HG02759 (cell line): ENCODE measurements at regions not wholly inside any gene's neighbourhood (a gene's known extent, or its start where the extent isn't known, plus 50 kb on each side); places are given as distances from the start of the nearest gene placed in this dataset.
"Not testable (repeated sequence)": the region's sequence is repeated elsewhere in the genome, so short reads cannot be mapped to it uniquely, and the experiment has no call there.

ENCODE experiments used
- ATAC-seq: cut with Tn5 transposase; IDR thresholded peaks from one replicate; pipeline ENCODE4 v1.9.1; 2021; ENCODE audit warnings: mild to moderate bottlenecking, moderate library complexity; ENCODE audit not compliant: unreplicated experiment

GRCh38 chrX:859329-859728 lies 228.7 kb downstream of the SHOX start:
- ATAC-seq, result no peak

GRCh38 chrX:858542-859078 lies 228.0 kb downstream of the SHOX start:
- no peak for ATAC-seq

DNA sequence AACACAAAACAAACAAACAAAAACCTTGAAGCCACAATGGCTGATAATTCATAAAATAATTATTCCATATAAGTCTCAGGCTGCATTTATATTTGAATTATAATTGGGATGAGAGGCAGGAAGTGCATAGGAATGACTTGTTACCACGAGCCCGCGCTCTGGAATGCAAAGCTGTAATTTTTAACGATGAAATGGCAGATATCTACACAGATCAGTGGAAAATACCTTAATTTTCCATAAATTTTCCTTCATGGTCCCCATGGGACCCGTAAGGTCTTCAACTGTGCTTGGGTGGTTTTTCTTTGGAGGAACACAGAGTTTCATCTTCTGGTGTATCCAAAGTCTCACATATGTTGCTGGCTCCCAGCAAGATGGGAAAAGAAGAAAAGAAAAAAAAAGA lies 226.8 kb downstream of the SHOX start:
- no peak for ATAC-seq

DNA sequence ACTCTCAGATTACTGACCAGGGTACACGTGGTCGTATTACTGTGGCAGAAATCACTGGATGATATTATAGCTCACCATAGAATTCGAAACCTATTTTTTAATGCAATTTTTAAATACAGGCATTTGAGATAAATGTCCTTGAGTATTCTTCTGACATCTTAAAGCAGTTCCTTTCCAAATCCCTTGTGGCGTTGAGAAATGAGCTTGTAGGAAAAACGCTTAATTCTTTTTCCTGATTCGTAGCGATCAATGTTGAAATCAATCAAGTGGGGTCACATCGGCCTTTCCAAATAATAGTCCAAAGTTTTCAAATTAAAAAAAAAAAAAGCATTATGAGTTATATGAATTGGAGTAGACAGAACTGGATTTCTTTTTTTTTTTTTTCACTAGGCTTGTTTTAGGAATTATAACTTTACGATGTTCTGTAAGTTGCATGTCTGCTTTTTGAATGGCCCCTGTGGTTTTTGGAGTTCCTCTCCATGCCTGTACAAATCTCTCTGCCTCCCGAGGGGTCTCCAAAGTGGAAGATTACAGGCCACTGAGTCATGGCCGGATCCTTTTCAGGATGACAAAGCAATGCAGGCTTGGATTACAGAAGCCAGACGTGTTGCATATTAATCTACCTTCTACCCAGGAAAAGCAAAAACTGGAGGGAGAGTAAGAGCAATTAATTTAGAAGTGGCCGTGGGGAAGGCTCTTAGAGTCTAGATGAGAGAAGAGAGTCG lies 226.1 kb downstream of the SHOX start:
- no peak for ATAC-seq

DNA sequence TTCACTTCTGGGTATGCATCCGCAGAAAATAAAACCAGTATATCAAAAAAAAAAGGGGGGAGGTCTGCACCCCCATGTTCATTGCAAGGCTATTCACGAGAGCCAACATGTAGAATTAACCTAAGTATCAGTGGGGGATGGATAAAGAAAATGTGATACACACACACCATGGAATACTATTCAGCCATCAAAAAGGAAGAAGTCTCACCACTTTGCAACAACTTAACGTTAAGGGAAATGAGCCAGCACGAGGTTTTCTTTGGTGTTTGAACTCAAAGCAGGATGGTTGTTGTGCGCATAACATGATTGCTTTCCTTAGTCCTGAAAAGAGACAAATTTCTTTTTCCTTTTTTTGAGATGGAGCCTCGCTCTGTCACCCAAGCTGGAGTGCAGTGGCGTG lies 222.7 kb downstream of the SHOX start:
- no peak for ATAC-seq

- no peak for ATAC-seq
These were observed 219.9 kb downstream of the SHOX start for GRCh38 chrX:850471-850916.

GRCh38 chrX:848386-848785 lies 217.8 kb downstream of the SHOX start:
- no peak for ATAC-seq

DNA sequence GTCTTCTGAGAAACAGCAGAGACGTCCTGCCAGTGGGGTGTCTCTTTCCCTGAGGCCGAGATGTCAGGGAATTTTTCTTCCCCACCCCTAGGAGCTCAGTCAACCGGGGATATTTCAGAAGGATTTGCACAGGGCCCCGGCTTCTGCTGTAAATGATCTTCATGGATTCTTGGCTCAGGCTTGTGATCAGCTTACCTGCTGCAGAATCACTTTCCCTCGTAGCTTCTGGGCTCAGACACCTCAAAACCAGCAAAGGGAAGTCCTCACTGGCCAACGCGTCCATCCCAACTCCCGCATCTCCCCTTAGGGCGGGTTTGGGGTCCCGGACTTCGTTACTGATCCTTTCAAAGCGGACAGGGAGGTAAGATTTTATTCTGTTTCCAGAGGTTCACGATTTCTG lies 212.7 kb downstream of the SHOX start:
- ATAC-seq, result no peak

- no peak for ATAC-seq
These were observed 210.0 kb downstream of the SHOX start for GRCh38 chrX:840556-840955.

DNA sequence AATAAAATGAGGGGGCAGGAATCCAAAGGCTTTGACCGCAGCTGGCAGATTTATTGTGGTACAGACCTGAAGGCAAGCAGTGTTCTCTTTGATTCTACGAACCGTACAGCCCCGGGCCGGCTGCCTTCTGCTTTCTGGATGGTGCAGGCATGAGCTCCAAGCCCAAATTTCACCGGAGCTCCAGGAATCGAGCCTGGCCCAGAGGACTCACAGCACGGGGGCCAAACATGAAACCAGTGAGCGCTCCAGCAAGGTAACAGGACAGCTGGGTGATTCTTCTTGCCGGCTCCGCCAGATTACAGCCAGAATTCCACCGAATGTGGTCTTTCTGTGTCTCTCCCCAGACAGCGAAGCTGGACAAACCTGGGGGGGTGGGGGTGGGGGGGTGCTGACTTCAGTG lies 208.1 kb downstream of the SHOX start:
- not testable (repeated sequence) for ATAC-seq

DNA sequence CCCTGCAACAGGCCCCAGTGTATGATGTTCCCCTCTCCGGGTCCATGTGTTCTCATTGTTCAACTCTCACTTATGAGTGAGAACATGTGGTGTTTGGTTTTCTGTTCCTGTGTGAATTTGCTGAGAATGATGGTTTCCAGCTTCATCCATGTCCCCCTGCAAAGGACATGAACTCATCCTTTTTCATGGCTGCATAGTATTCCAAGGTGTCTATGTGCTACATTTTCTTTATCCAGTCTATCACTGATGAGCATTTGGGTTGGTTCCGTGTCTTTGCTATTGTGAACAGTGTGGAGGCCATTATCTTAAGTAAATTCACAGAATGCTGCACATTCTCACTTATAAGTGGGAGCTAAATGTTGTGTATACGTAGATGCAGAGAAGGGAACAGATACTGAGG lies 205.3 kb downstream of the SHOX start:
- ATAC-seq, result not testable (repeated sequence)

- no peak for ATAC-seq
These were observed 199.9 kb downstream of the SHOX start for GRCh38 chrX:830532-830931.

DNA sequence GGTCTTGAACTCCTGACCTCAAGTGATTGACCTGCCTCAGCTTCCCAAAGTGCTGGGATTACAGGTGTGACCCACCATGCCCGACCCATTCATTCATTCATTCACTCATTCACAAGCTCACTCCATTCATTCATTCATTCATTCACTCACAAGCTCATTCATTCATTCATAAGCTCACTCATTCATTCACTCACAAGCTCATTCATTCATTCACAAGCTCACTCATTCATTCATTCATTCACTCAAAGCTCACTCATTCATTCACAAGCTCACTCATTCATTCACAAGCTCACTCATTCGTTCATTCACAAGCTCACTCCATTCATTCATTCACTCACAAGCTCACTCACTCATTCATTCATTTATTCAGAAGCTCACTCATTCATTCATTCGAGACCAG lies 198.6 kb downstream of the SHOX start:
- no peak for ATAC-seq

GRCh38 chrX:828411-828959 lies 197.9 kb downstream of the SHOX start:
- ATAC-seq, result no peak

GRCh38 chrX:826448-826847 lies 195.9 kb downstream of the SHOX start:
- ATAC-seq, result no peak

DNA sequence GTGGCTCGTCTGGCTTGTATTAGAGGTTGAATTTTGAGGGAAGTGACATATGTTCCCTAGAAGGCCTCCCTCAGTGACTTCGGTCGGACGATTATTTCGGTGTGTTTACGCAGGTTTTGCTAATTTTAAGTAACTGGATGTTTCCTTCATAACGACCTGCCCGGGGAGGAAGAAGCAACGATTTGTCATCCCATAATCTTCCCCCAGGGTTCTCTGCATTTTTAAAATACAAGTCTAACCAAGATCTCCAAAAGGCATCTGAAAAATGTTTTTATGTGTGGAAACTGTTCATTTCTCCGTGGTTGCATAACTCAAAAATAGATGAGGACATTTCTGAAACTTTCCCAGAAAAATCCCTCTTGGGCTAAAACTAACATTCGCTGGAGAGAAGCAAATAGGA lies 195.4 kb downstream of the SHOX start:
- no peak for ATAC-seq

GRCh38 chrX:823073-823472 lies 192.5 kb downstream of the SHOX start:
- not testable (repeated sequence) for ATAC-seq

GRCh38 chrX:821327-822107 lies 190.9 kb downstream of the SHOX start:
- no peak for ATAC-seq

DNA sequence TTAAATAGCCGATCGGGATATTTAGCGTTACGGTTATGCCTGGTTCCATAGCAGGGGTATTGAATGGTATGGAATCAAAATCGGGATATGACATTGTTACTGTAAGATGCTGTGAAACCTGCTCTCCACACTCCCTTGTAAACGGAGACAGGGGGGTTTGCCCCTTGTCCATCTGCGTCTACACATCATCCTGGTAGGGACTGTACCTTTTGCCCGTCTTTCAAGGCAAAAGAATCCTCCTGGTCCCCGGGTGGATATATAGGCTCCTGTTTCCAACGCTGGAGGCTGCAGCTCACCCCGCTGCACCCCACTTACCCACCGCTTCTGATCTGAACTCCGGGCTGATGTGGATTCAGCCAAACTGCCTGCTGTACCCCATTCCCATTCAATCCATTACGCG lies 189.1 kb downstream of the SHOX start:
- no peak for ATAC-seq

- ATAC-seq, result no peak
These were observed 187.2 kb downstream of the SHOX start for GRCh38 chrX:817759-818300.

DNA sequence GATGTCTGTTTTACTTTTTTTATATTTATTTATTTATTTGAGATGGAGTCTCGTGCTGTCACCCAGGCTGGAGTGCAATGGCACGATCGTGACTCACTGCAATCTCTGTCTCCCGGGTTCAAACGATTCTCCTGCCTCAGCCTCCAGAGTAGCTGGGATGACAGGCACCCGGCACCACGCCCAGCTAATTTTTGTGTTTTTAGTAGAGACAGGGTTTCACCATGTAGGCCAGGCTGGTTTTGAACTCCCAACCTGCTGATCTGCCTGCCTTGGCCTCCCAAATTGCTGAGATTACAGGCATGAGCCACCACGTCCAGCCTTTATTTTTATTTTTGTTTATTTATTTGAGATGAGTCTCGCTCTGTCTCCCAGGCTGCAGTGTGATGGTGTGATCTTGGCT lies 186.6 kb downstream of the SHOX start:
- not testable (repeated sequence) for ATAC-seq

- ATAC-seq, result no peak
These were observed 185.8 kb downstream of the SHOX start for GRCh38 chrX:816411-816810.
